MM.1S (cell line): ENCODE measurements at regions not wholly inside any gene's neighbourhood (a gene's known extent, or its start where the extent isn't known, plus 50 kb on each side); places are given as distances from the start of the nearest gene placed in this dataset.

Experiments
- DNase-seq: peaks from one replicate; pipeline ENCODE4 v3.0.0-alpha.2; 2015
- H2AFZ ChIP-seq: fragments of 300-600 bp; sonication (generic); 2 replicates; pipeline ENCODE4 v1.6.0; 2016; ENCODE audit warnings: antibody characterized with exemption, low read length
- H3F3A ChIP-seq: fragments of 300-600 bp; sonication (generic); 2 replicates; pipeline ENCODE4 v1.6.1; 2016; ENCODE audit warnings: mild to moderate bottlenecking, antibody characterized with exemption, low read length, moderate library complexity, mixed read lengths; ENCODE audit not compliant: insufficient read depth
- H3K27ac ChIP-seq: fragments of 300-600 bp; sonication (generic); 2 replicates; pipeline ENCODE4 v1.5.1; 2016; ENCODE audit warnings: mild to moderate bottlenecking, low read length
- H3K27me3 ChIP-seq: fragments of 300-600 bp; sonication (generic); replicated peaks from 2 replicates; pipeline ENCODE4 v1.6.0; 2016; ENCODE audit warnings: low read length; ENCODE audit not compliant: insufficient read depth
- H3K36me3 ChIP-seq: fragments of 300-600 bp; sonication (generic); replicated peaks from 2 replicates; pipeline ENCODE4 v1.6.1; 2016; ENCODE audit warnings: mild to moderate bottlenecking, low read length, mixed read lengths; ENCODE audit not compliant: insufficient read depth
- H3K4me1 ChIP-seq: fragments of 300-600 bp; sonication (generic); 2 replicates; pipeline ENCODE4 v1.6.1; 2016; ENCODE audit warnings: low read length, mixed read lengths
- H3K4me2 ChIP-seq: fragments of 300-600 bp; sonication (generic); 2 replicates; pipeline ENCODE4 v1.6.0; 2016; ENCODE audit warnings: low read depth, low read length
- H3K4me3 ChIP-seq: fragments of 300-600 bp; sonication (generic); 2 replicates; pipeline ENCODE4 v1.5.1; 2016; ENCODE audit warnings: low read length, mixed read lengths
- H3K79me2 ChIP-seq: fragments of 300-600 bp; sonication (generic); 2 replicates; pipeline ENCODE4 v1.6.1; 2016; ENCODE audit warnings: mixed run types, low read length, mixed read lengths
- H3K9ac ChIP-seq: fragments of 300-600 bp; sonication (generic); 2 replicates; pipeline ENCODE4 v1.6.1; 2016; ENCODE audit warnings: low read length, mixed read lengths
- H3K9me2 ChIP-seq: fragments of 300-600 bp; sonication (generic); replicated peaks from 2 replicates; pipeline ENCODE4 v1.6.1; 2016; ENCODE audit warnings: mild to moderate bottlenecking, low read length, mixed read lengths; ENCODE audit not compliant: insufficient read depth
- H3K9me3 ChIP-seq: fragments of 300-600 bp; sonication (generic); replicated peaks from 2 replicates; pipeline ENCODE4 v1.6.1; 2016; ENCODE audit warnings: mild to moderate bottlenecking, low read length, mixed read lengths; ENCODE audit not compliant: insufficient read depth
- H4K20me1 ChIP-seq: fragments of 300-600 bp; sonication (generic); 2 replicates; pipeline ENCODE4 v1.6.1; 2016; ENCODE audit warnings: mild to moderate bottlenecking, low read length, moderate library complexity, mixed read lengths; ENCODE audit not compliant: insufficient read depth
- CTCF ChIP-seq: fragments of 300-600 bp; sonication (generic); IDR thresholded peaks from 2 replicates; pipeline ENCODE4 v1.5.1; 2016; ENCODE audit warnings: antibody characterized with exemption, low read length, mixed read lengths
- EZH2 ChIP-seq: fragments of 300-600 bp; sonication (generic); optimal IDR thresholded peaks from 2 replicates; pipeline ENCODE3; 2017; ENCODE audit warnings: low read depth, mild to moderate bottlenecking, antibody characterized with exemption, low read length, mixed read lengths
- EZH2phosphoT487 ChIP-seq: fragments of 300-600 bp; sonication (generic); IDR thresholded peaks from 2 replicates; pipeline ENCODE4 v1.6.1; 2018; ENCODE audit warnings: antibody characterized with exemption, low read length

GRCh38 chr18:45291621-45292615 lies 323.4 kb upstream of the SLC14A2 start:
- Histone ChIP-seq H3K9me3 (no peaks in the 10 kb centered on the region), H3K27me3 (no peaks in the 10 kb centered on the region), H3K79me2 (no peaks in the 10 kb centered on the region), H4K20me1 (no peaks in the 10 kb centered on the region), H3K9me2 (no peaks in the 10 kb centered on the region), H3K4me2 (no peak overlapping the region), H3K9ac (no peak overlapping the region), H3F3A (no peaks in the 10 kb centered on the region), H3K27ac (no peak overlapping the region), H2AFZ (no peak overlapping the region), H3K36me3 (no peaks in the 10 kb centered on the region), H3K4me3 (no peak overlapping the region), H3K4me1 (no peaks in the 10 kb centered on the region)
- TF ChIP-seq CTCF, result no peak
- no peak for TF ChIP-seq EZH2phosphoT487
- no peak for TF ChIP-seq EZH2
- DNase-seq, result no peak

GRCh38 chr18:45295388-45295787 lies 319.9 kb upstream of the SLC14A2 start:
- Histone ChIP-seq H3K79me2 (no peaks in the 10 kb centered on the region), H3K9me2 (no peaks in the 10 kb centered on the region), H3K4me3 (no peak overlapping the region), H3K4me1 (no peaks in the 10 kb centered on the region), H3K36me3 (no peaks in the 10 kb centered on the region), H3K4me2 (no peak overlapping the region), H2AFZ (no peak overlapping the region), H3K27ac (no peak overlapping the region), H4K20me1 (no peaks in the 10 kb centered on the region), H3K9ac (no peak overlapping the region), H3F3A (no peaks in the 10 kb centered on the region), H3K9me3 (no peaks in the 10 kb centered on the region), H3K27me3 (no peaks in the 10 kb centered on the region)
- DNase-seq, result no peak
- TF ChIP-seq EZH2 (no peak), EZH2phosphoT487 (no peak), CTCF (no peak)

GRCh38 chr18:45298986-45299385 lies 316.3 kb upstream of the SLC14A2 start:
- Histone ChIP-seq H3K9me2 (no peaks in the 10 kb centered on the region), H3K79me2 (no peaks in the 10 kb centered on the region), H3F3A (no peaks in the 10 kb centered on the region), H3K9ac (no peak overlapping the region), H3K9me3 (no peaks in the 10 kb centered on the region), H3K27me3 (no peaks in the 10 kb centered on the region), H3K27ac (no peak overlapping the region), H2AFZ (no peak overlapping the region), H3K4me2 (no peak overlapping the region), H3K4me3 (no peak overlapping the region), H4K20me1 (no peaks in the 10 kb centered on the region), H3K36me3 (no peaks in the 10 kb centered on the region), H3K4me1 (no peaks in the 10 kb centered on the region)
- no peak for DNase-seq
- TF ChIP-seq CTCF (no peak), EZH2phosphoT487 (no peak), EZH2 (no peak)
